Esophagus muscularis mucosa (tissue), 4 donors: ENCODE measurements at regions not wholly inside any gene's neighbourhood (a gene's known extent, or its start where the extent isn't known, plus 50 kb on each side); places are given as distances from the start of the nearest gene placed in this dataset.

Experiments
- EP300 ChIP-seq: sonication (generic); formaldehyde crosslinking; IDR thresholded peaks from one replicate; pipeline ENCODE4 v1.6.1; 2017; ENCODE audit warnings: antibody characterized with exemption
- POLR2AphosphoS5 ChIP-seq, 2 donors: sonication (generic); formaldehyde crosslinking; IDR thresholded peaks; one replicate each; pipeline ENCODE4 v1.6.1; 2017; ENCODE audit warnings: antibody characterized with exemption in 2 of 2
- TF ChIP-seq, protein P1 (sequence below), 3 experiments: fragments of 200-600 bp in 2 of 3; fragments of 450-650 bp in 1 of 3; sonication (generic) in 2 of 3; IDR thresholded peaks; one replicate each; pipeline ENCODE4 v1.5.1; 2017 to 2019; ENCODE audit warnings: antibody characterized with exemption in 3 of 3, mild to moderate bottlenecking in 2 of 3, moderate library complexity in 1 of 3

- TF ChIP-seq POLR2AphosphoS5 (IDR thresholded peaks at IDR 0.05) (no peak), EP300 (no peak)
- TF ChIP-seq, protein P1, sequence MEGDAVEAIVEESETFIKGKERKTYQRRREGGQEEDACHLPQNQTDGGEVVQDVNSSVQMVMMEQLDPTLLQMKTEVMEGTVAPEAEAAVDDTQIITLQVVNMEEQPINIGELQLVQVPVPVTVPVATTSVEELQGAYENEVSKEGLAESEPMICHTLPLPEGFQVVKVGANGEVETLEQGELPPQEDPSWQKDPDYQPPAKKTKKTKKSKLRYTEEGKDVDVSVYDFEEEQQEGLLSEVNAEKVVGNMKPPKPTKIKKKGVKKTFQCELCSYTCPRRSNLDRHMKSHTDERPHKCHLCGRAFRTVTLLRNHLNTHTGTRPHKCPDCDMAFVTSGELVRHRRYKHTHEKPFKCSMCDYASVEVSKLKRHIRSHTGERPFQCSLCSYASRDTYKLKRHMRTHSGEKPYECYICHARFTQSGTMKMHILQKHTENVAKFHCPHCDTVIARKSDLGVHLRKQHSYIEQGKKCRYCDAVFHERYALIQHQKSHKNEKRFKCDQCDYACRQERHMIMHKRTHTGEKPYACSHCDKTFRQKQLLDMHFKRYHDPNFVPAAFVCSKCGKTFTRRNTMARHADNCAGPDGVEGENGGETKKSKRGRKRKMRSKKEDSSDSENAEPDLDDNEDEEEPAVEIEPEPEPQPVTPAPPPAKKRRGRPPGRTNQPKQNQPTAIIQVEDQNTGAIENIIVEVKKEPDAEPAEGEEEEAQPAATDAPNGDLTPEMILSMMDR (IDR thresholded peaks at IDR 0.05): no peak
Observed at GRCh38 chr5:21225223-21226064, 1237.4 kb upstream of the CDH18 start.
